Activated CD8-positive, alpha-beta T cell treated with anti-CD3 and anti-CD28 coated beads for 36 hours (primary cell): ENCODE measurements at regions not wholly inside any gene's neighbourhood (a gene's known extent, or its start where the extent isn't known, plus 50 kb on each side); places are given as distances from the start of the nearest gene placed in this dataset.

ENCODE experiments used
- ATAC-seq: fragments of 200-7000 bp; cut with Tn5 transposase; one replicate; pipeline ENCODE4 v1.10.0; 2021; ENCODE audit warnings: mild to moderate bottlenecking, moderate library complexity
- CTCF ChIA-PET: fragments of 350-600 bp; sonication (Branson Sonifier 250); formaldehyde crosslinking; loops from one replicate; lab custom pipeline; 2021; ENCODE audit warnings: antibody characterized with exemption; lab: Charles Lee
- POLR2A ChIA-PET: fragments of 350-600 bp; sonication (Branson Sonifier 250); formaldehyde crosslinking; loops from one replicate; lab custom pipeline; 2021; ENCODE audit warnings: antibody characterized with exemption; lab: Charles Lee
- DNase-seq: peaks from one replicate; pipeline ENCODE4 v3.0.0-alpha.2; 2020
- H3K27ac Mint-ChIP-seq: one replicate; pipeline ENCODE4 v1.8.0; 2021; ENCODE audit warnings: mild to moderate bottlenecking, mixed read lengths
- H3K27me3 Mint-ChIP-seq: one replicate; pipeline ENCODE4 v1.8.0; 2021; ENCODE audit warnings: mixed read lengths
- H3K36me3 Mint-ChIP-seq: one replicate; pipeline ENCODE4 v1.8.0; 2021; ENCODE audit warnings: low read depth, mixed read lengths
- H3K4me1 Mint-ChIP-seq: one replicate; pipeline ENCODE4 v1.8.0; 2021; ENCODE audit warnings: low read depth, mixed read lengths
- H3K4me3 Mint-ChIP-seq: one replicate; pipeline ENCODE4 v1.8.0; 2021; ENCODE audit warnings: mild to moderate bottlenecking, moderate library complexity, mixed read lengths
- H3K9me3 Mint-ChIP-seq: one replicate; pipeline ENCODE4 v1.8.0; 2021; ENCODE audit warnings: mixed read lengths
- intact Hi-C: fragments of 100-400 bp; cut with micrococcal nuclease; formaldehyde crosslinking; loops from one replicate; pipeline ENCODE4 v1.10.0; 2022
- TF ChIP-seq, protein P1 (sequence below): fragments of 200-600 bp; IDR thresholded peaks from one replicate; pipeline ENCODE4 v1.8.0; 2022; ENCODE audit warnings: antibody characterized with exemption, mild to moderate bottlenecking

DNA sequence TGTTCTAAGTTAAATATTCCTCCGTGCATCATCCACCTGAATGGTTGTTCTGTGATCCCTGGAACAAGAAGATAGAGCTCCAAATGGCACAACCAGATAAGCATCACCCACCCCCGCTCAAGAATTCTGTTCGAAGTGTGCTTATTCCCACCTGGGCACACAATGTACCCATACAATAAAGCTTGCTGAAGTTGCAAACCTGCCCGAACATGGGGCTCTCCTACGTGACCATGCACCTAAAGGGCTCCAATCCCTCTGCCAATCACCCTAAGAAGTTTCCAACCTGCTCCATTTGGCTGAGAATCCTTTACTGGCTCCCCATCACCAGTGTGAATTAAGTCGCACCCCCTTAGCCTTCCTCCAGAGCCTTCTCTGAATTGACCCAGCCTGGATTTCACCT, 1157.4 kb downstream of the TBC1D22A start:
- H3K27me3 Mint-ChIP-seq: no peaks in the 10 kb centered on the region
- POLR2A ChIA-PET: no interaction called here
- CTCF ChIA-PET: no interaction called here
- no peaks in the 10 kb centered on the region for H3K4me1 Mint-ChIP-seq
- H3K27ac Mint-ChIP-seq: no peak overlapping the region
- no peak overlapping the region for H3K4me3 Mint-ChIP-seq
- ATAC-seq (no peak), DNase-seq (no peak)
- TF ChIP-seq, protein P1, sequence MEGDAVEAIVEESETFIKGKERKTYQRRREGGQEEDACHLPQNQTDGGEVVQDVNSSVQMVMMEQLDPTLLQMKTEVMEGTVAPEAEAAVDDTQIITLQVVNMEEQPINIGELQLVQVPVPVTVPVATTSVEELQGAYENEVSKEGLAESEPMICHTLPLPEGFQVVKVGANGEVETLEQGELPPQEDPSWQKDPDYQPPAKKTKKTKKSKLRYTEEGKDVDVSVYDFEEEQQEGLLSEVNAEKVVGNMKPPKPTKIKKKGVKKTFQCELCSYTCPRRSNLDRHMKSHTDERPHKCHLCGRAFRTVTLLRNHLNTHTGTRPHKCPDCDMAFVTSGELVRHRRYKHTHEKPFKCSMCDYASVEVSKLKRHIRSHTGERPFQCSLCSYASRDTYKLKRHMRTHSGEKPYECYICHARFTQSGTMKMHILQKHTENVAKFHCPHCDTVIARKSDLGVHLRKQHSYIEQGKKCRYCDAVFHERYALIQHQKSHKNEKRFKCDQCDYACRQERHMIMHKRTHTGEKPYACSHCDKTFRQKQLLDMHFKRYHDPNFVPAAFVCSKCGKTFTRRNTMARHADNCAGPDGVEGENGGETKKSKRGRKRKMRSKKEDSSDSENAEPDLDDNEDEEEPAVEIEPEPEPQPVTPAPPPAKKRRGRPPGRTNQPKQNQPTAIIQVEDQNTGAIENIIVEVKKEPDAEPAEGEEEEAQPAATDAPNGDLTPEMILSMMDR: no peak
- intact Hi-C loops: no loop called here
- no peaks in the 10 kb centered on the region for H3K36me3 Mint-ChIP-seq
- H3K9me3 Mint-ChIP-seq: peaks cover 2% of the 10 kb centered on the region

DNA sequence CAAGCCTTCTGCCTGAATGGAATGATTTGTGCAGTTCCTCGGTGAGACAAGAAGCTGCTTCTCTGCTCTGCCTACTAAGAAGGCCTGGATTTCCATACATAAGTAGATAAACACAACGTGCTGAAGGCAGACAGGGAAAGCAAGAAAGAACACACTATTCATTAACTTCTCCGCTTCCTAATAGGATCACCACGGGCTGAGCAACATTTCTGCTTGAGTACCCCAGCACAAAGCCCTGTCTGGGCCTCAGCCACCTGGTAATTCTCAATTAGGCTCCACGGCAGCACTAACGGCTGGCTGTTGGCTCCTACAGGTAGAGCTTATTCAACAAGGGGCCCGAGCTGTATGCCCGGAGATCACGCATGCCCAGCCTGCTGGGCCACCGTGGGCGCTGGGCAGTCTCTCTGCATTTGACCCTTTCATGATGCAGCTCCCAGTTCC, 1156.6 kb downstream of the TBC1D22A start:
- H3K4me3 Mint-ChIP-seq: no peak overlapping the region
- DNase-seq: no peak
- no peaks in the 10 kb centered on the region for H3K9me3 Mint-ChIP-seq
- no peak for ATAC-seq
- no peaks in the 10 kb centered on the region for H3K4me1 Mint-ChIP-seq
- CTCF ChIA-PET: no interaction called here
- intact Hi-C loops: no loop called here
- no peak overlapping the region for H3K27ac Mint-ChIP-seq
- peaks cover 1% of the 10 kb centered on the region for H3K27me3 Mint-ChIP-seq
- POLR2A ChIA-PET: no interaction called here
- H3K36me3 Mint-ChIP-seq: no peaks in the 10 kb centered on the region
- TF ChIP-seq, protein P1: no peak

DNA sequence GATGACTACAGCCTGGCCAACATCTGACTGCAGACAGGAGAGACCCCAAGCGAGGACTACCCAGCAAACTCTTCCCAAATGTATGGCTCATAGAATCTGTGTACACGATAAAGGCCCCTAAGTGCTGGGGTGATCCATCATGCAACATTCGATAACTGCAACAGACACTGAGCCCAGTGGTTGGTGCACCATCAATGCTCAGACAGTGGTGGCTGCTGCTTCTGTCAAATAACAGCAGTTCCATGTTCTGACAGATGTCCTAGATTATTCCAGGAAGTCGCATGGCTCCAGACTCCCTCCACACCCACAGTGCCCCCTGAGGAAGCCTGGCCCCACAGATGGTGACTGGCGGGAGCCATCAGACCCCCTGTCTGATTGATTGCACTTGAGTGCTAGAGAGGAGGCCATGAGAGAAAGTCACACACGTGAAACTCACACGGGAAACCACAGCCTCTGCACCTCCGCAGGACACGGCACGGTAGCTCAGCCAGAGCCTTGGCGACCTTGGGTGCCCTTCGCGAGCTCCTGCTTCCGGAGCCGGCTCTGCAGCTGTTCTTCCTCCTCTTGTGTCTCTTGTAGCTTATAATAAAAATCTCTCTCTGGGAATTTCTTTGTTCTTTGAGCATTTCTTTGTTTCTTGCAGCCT, 1155.9 kb downstream of the TBC1D22A start:
- no peaks in the 10 kb centered on the region for H3K36me3 Mint-ChIP-seq
- ATAC-seq: no peak
- no peaks in the 10 kb centered on the region for H3K4me1 Mint-ChIP-seq
- no peak overlapping the region for H3K4me3 Mint-ChIP-seq
- ChIA-PET POLR2A (no interaction called here), CTCF (no interaction called here)
- H3K9me3 Mint-ChIP-seq: no peaks in the 10 kb centered on the region
- peaks cover 1% of the 10 kb centered on the region for H3K27me3 Mint-ChIP-seq
- H3K27ac Mint-ChIP-seq: no peak overlapping the region
- no peak for DNase-seq
- TF ChIP-seq, protein P1: no peak
- intact Hi-C loops: no loop called here

DNA sequence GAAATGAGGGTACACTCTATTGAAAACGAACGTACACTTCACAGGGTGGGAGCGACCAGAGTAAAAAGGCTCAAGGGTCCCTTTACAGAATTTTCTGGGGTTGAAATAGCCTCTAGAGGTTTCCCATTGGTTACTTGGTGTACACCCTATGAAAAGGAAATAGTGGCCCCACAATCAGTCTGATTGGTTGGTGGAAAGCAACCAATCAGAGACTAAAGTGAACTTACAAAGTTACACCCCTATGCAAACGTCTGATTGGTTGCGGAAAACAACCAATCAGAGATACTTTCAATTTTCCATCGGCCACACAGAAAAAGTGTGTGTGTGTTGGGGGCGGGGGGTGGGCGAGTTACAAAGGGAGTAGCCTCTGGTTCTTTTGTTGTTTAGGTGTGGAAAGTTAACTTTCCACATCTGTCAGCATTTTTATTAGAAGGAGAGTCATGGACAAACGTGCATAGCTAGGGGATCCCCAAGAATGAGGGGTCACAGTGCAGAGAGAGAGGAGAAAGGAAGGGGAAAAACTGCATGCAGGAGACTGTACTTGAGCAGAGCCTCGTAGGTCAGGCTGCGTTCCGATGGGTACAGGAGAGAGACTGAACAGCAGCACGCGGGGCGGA, 1152.1 kb downstream of the TBC1D22A start:
- Mint-ChIP-seq H3K4me1 (no peaks in the 10 kb centered on the region), H3K4me3 (no peak overlapping the region), H3K36me3 (no peaks in the 10 kb centered on the region), H3K27ac (no peak overlapping the region), H3K27me3 (peaks cover 1% of the 10 kb centered on the region), H3K9me3 (peaks cover 8% of the 10 kb centered on the region)
- TF ChIP-seq, protein P1: no peak
- intact Hi-C loops: no loop called here
- ATAC-seq (no peak), DNase-seq (no peak)
- POLR2A ChIA-PET: no interaction called here
- CTCF ChIA-PET: no interaction called here

DNA sequence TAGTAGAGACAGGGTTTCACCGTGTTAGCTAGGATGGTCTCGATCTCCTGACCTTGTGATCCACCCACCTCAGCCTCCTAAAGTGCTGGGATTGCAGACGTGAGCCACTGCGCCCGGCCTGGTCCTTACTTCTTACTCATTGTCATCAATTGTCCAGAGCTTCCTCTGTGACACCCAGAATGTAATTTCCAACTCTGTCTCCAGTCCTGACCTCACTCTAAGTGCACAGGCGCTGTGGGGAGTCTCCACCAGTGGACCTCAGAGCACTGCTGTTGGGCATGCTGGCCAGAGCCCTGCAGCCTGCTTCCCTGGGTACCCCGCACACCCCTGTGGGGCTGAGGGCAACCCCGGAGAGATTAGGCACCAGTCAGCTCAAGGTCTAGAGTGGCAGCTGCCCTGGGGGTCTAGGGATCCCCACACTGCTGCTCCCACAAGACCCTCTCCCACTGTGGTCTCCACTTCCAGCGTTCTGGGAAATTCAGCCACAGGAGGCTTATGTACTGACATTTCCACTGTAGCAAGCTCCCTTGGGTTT, 1140.3 kb downstream of the TBC1D22A start:
- no peaks in the 10 kb centered on the region for H3K9me3 Mint-ChIP-seq
- no peak overlapping the region for H3K27ac Mint-ChIP-seq
- no peak for ATAC-seq
- no peaks in the 10 kb centered on the region for H3K36me3 Mint-ChIP-seq
- DNase-seq: no peak
- TF ChIP-seq, protein P1: no peak
- ChIA-PET POLR2A (no interaction called here), CTCF (no interaction called here)
- intact Hi-C loops: no loop called here
- no peak overlapping the region for H3K4me3 Mint-ChIP-seq
- no peaks in the 10 kb centered on the region for H3K4me1 Mint-ChIP-seq
- peaks cover 5% of the 10 kb centered on the region for H3K27me3 Mint-ChIP-seq
